Upper lobe of left lung (tissue), 4 donors: ENCODE measurements at regions not wholly inside any gene's neighbourhood (a gene's known extent, or its start where the extent isn't known, plus 50 kb on each side); places are given as distances from the start of the nearest gene placed in this dataset.

Source experiments
- CTCF ChIP-seq, 6 experiments: fragments of 450-650 bp in 4 of 6; fragments of 200-600 bp in 2 of 6; sonication (generic) in 2 of 6; IDR thresholded peaks; one replicate each; pipeline ENCODE4 v1.5.1; 2016 to 2019; ENCODE audit warnings: antibody characterized with exemption in 6 of 6
- POLR2A ChIP-seq, 4 donors: fragments of 450-650 bp; IDR thresholded peaks; one replicate each; pipeline ENCODE4 v1.5.1; 2016 to 2017; ENCODE audit warnings: antibody characterized with exemption in 4 of 4, mild to moderate bottlenecking in 2 of 4

DNA sequence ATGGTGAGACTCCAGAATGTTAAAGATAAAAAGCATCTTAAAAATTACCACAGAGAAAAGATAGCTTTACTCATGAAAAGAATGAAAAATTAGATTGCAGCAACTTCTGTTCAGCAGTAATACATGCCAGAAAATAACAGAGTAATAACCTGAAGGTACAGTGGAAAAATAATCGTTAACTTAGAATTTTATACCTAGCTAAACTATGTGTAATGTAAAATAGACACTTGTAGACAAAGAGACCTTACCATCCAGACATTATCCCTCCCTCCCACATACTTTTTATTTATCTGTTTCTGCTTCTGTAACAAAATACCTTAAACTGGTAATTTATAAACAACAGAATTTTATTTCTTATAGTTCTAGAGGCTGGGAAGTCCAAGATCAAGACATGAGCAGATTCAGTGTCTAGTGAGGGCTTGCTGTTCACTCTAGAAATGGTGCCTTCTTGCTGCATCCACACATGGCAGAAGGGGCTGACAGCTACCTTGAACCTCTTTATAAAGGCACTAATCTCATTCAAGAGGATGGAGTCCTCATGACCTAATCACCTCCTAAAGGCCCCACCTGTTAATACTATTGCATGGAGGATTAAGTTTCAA is 90.7 kb downstream of the COL6A6 start:
- TF ChIP-seq CTCF (IDR thresholded peaks at IDR 0.05), result no peak
- no peak for TF ChIP-seq POLR2A (IDR thresholded peaks at IDR 0.05)
